Astrocyte of the hippocampus (primary cell): ENCODE measurements at regions not wholly inside any gene's neighbourhood (a gene's known extent, or its start where the extent isn't known, plus 50 kb on each side); places are given as distances from the start of the nearest gene placed in this dataset.
"Not testable (repeated sequence)": the region's sequence is repeated elsewhere in the genome, so short reads cannot be mapped to it uniquely, and the experiment has no call there.

ENCODE experiments used
- DNase-seq: peaks from one replicate; pipeline ENCODE4 v3.0.0; 2011; ENCODE audit warnings: low read depth, low spot score

DNA sequence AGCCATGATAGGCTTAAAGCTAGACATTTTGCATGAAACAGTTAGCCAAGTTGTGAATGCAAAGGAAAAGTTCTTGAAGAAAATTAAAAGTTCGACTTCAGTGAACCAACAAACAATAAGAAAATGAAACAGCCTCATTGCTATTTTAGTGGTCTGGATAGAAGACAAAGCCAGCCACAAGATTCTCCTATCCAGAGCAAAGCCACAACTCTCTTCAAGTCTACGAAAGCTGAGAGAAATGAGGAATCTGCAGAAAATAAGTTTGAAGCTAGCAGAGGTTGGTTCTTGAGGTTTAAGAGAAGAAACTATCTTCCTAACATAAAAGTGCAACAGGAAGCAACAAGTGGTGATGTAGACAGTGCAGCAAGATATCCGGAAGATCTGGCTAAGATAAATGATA lies 271.4 kb upstream of the GRM3 start:
- DNase-seq, result no peak

- DNase-seq, result no peak
Observed at GRCh38 chr7:86366946-86367345, 276.8 kb upstream of the GRM3 start.

- DNase-seq, result not testable (repeated sequence)
Observed at GRCh38 chr7:86340407-86340806, 303.3 kb upstream of the GRM3 start.

DNA sequence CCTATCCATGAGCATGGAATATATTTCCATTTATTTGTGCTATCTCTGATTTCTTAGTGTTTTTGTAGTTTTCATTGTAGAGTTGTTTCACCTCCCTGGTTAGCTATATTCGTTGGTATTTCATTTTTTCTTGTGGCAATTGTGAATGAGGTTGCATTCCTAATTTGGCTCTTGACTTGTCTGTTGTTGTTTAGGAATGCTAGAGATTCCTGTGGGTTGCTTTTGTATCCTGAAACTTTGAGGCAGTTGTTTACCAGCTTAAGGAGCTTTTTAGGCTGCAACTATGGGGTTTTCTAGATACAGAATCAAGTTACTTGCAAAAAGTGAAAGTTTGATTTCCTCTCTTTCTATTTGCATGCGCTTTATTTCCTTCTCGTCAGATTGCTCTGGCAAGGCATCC lies 304.7 kb upstream of the GRM3 start:
- peak; percentile 55 for DNase-seq

DNA sequence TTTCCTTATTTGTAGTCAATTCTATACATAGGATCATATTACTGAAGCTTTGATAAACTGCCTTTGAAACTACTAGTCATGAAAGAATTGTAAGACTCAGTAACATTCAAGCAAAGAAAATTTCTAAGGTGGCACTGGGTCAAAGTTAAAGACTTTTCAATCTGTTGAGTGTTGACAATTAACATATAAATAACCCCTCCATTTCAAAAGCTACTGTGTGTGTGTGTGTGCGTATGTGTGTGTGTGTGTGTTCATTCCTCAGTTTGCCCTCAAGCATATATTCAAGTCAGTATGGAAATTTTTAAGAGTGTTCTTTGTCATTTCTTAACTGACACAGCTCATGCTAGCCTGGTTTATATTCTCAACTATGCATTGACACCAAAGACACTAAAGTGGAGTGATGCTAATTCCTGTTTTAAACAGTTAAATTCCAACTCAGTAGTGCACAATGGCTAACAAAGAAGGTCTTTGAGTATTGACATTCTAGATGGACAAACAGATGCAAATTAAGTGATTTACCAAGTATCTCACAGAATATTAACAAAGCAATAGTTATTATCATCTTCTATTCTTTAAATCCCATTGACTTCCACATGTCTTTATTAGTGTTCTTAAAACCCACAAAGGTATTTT lies 314.8 kb upstream of the GRM3 start:
- no peak for DNase-seq

DNA sequence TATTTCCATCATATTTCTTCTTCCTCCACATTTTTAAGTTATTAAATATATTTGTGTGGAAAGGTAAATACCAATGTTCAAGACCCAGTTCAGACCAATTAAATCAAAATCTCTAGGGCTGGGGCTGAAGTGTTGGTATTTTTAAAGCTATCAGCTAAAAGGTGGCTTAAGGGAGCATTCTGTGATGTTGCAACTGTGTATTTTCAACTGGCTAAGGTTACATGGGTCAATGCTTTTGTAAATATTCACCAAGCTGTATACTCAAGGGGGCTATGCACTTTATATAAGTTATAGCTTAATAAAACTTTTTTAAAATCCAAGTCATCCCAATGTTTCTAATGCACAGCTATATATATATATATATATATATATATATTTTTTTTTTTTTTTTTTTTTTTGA lies 316.9 kb upstream of the GRM3 start:
- no peak for DNase-seq

DNA sequence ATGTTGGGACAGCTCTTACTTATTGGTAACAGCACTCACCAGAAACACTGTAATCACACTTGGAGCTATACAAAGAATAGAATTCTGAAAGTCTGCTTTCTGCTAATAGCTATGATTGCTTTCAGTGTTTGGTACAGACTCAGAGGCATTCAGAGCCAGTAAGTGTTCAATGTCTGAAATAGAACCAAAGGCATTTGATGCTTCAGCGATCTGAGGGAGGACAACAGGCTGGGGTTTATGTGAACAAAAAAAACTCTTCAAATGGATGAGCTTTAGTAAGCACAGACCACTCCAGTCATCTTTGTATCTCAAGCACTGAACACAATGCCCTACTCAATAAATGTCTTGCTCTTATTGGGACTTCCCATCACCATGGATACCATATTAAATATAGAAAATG lies 322.8 kb upstream of the GRM3 start:
- DNase-seq, result no peak

DNA sequence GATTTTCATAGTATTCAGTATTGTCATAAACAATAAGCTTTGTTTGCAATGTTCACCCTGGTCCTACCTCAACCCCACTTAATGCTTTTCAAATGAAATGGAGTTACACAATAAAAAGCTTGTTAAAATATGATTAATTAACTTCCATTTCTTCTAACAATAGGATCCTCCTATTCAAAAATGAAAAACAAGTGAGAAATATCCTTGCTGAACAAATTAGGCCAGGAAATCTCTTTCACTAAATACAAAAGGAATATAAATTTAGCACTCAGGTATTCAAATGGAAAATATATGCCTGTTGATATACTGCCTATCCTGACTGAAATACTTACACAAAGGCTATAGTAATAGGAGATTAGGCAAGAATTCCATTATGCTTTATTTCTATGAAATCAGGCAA lies 323.4 kb upstream of the GRM3 start:
- no peak for DNase-seq

DNA sequence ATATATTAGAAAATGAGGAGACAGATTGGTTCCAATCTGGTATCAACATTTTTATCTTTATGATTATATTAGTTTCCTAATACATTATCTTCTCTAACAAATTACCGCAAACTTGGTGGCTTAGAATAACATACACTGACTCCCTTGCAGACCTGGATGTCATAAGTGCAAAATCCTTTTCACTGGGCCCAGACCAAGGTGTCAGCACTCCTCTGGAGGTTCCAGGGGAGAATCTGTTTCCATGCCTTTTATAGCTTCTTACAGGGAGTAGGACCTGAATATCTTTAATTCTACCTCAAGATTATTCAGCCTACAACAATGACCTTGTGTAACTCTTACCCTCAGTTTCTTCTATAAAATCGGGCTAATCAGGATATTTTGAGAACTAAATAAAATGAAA lies 329.9 kb upstream of the GRM3 start:
- DNase-seq, result no peak

GRCh38 chr7:86301301-86301700 lies 342.4 kb upstream of the GRM3 start:
- DNase-seq, result no peak

- no peak for DNase-seq
Observed at GRCh38 chr7:86295526-86295925, 348.2 kb upstream of the GRM3 start.

DNA sequence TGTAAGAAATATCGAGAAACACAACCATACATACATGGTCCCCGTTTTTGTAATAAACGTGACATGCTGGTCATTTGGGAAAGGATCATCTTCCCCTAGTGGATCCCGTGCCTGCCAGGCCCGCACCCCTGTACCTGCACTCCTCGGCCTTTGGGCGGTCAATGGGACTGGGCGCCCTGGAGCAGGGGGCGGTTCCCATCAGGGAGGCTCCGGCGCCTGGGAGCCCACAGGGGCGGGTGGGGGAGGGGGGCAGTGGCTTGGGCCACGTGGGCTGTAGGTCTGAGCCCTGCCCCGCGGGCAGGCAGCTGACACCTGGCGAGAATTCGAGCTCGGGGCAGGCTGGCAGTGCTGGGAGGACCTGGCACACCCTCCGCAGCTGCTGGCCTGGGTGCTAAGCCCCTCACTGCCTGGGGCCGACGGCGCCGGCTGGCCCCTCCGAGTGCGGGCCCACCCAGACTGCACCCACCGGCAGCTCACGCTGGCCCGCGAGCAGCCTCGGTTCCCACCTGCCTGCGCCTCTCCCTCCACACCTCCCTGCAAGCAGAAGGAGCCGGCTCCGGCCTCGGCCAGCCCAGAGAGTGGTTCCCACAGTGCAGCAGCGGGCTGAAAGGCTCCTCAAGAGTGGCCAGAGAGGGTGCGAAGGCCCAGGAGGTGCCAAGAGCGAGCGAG lies 361.6 kb upstream of the GRM3 start:
- DNase-seq, result no peak

DNA sequence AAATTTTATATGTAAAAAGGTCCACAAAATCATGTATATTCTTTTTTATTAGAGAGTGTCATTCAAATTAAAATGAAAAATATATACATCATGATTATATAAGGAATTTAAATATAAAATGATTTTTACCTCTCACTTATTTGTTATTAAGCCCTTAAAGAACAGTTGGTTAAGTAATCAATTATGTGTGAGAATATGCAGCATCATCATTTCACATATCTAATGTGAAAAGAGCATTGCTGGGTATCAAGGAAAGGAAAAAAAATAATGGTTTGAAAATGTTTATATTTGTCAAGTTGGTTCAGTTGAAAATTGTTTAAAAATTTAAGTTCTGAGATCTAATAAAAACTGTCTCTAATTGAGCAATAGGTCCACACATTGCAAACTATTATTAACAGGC lies 363.6 kb upstream of the GRM3 start:
- no peak for DNase-seq

- DNase-seq, result no peak
Observed at GRCh38 chr7:86262781-86263180, 380.9 kb upstream of the GRM3 start.

DNA sequence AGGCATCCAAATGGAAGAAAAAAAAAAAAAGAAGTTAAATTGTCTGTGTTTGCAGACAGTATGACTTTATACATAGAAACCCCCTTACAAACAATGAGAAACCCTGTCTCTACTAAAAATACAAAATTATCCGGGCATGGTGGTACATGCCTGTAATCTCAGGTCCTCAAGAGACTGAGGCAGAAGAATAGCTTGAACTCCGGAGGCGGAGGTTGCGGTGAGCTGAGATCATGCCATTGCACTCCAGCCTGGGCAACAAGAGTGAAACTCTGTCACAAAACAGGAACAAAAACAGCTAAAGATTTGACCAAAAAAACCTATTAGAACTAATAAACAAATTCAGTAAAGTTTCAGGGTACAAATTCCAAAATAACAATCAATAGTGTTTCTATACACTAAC lies 385.8 kb upstream of the GRM3 start:
- DNase-seq, result no peak

DNA sequence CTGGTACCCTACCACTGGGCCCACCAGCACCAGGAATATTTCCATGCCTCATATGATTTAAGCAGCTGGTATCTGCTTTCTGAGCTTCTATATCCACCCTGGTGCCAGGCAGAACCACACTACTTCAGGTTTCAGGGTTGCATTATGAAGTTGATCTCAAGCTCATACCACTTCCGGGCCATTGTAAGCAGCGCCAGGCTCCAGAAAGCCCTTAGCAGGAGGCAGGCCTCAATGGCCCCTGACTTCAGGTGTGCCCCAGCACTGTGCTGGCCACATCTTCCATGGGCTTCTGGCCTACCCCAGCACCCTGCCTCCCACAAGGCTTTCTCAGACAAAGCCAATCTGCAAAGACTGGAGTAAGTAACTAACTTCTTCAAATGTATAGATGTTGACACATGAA lies 391.3 kb upstream of the GRM3 start:
- DNase-seq, result no peak

- no peak for DNase-seq
Observed at GRCh38 chr7:86248977-86249376, 394.7 kb upstream of the GRM3 start.

GRCh38 chr7:86243171-86243570 lies 400.5 kb upstream of the GRM3 start:
- no peak for DNase-seq

DNA sequence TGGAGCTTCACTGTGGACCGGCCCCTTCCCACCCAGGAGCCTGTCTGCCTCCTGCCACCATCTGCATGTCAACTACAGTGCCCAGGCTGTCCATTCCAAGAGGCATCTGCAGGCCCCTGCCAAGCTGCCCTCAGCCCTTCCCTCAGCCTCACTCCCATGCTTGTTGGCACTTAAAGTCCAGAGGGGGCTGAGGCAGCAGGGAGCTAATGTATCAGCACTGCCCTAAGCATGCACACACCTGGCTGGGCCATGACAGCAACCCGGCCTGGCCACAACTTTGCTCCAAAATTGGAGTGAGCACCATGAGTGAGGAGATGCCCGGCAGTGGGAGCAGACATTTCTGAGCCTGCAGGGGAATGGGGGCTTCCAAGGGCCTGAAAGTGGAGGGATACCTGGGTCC lies 417.5 kb upstream of the GRM3 start:
- DNase-seq, result no peak

- no peak for DNase-seq
Observed at GRCh38 chr7:86222806-86223205, 420.9 kb upstream of the GRM3 start.

DNA sequence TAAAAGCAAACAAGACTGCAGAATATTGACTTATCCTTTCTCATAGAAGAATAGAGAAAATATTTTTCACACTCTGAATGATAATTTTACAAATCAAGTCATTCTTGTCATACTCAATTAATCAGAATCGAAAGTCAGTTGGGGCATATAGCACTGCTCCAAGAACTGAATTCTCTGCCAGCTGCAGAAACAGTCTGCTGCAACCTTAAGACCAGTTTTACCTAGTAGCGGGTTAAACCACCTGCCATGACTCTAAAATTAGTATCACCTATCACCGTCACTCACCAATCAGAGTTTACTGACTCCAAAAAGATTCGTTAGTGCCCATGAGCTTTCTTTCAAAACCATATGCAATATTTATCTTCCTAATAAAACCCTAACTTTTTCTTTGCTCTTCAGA lies 429.0 kb upstream of the GRM3 start:
- no peak for DNase-seq

DNA sequence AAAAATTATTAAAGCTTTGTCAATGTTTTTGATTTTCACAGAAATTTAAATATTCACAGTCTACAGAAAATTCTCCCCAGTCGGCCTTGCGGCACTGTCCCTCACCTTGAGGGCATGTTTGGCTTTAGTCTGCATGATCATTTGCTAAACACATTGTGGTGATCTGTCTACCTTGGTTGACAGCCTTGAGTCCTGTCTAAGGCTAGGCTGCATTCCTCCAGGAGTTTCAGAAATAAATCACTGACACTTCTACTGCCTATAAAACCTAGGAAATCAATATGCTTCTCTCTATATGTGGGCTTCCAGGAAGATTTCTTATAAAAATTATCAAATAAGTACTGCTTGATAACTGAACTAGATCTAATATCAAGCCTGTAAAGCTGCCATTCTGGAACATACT lies 430.7 kb upstream of the GRM3 start:
- DNase-seq, result no peak

DNA sequence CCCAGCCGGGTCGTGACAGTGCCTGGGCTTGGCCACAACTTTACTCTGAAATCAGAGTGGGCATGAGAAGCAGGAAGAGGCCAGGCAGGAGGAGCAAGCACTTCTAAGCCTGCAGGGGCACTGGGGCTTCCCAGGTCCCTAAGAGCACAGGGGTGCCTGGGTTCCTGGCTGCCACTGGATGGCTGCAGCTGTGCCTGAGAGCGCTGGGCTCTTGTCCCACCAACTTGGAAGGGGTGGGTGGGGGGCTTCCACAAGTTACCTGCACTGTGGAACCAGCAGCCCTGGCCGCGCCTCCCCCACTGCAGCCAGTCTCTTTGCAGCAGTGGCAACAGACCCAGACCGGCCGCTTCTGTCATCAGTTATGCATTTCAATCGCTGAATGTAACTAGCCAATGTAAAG lies 434.7 kb upstream of the GRM3 start:
- DNase-seq, result no peak

DNA sequence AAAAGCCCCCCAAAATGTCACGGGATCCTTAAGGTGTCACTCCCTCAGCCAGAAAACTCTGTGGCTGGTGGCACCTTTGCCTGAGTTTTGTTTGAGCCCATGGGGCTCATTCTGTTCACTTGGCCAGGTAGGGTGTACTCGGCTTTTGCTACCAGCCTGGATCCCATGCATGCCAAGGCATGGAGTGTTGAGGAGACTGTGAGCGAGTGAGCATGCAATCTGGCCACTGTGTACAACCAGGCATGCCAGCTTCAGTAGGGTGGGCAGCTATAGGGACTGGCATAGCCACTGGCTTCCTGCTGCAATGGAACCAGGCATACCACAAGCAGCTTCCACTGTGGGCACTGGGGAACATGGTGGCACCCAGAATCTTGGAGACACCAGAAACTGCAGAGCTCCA lies 436.0 kb upstream of the GRM3 start:
- DNase-seq, result no peak
